G401.6 (cell line): ENCODE measurements at regions not wholly inside any gene's neighbourhood (a gene's known extent, or its start where the extent isn't known, plus 50 kb on each side); places are given as distances from the start of the nearest gene placed in this dataset.

Source experiments
- FAIRE-seq: peaks from 2 replicates; lab custom pipeline; 2012; peaks lifted over from hg19 to GRCh38; lab: Jason Lieb, UNC

- no peak for FAIRE-seq
Observed at GRCh38 chr22:48744283-48744641, 1083.4 kb downstream of the BRD1 start.

- no peak for FAIRE-seq
Observed at GRCh38 chr22:48743601-48744282, 1083.9 kb downstream of the BRD1 start.

- FAIRE-seq = no peak
Observed at GRCh38 chr22:48742556-48743343, 1084.9 kb downstream of the BRD1 start.

DNA sequence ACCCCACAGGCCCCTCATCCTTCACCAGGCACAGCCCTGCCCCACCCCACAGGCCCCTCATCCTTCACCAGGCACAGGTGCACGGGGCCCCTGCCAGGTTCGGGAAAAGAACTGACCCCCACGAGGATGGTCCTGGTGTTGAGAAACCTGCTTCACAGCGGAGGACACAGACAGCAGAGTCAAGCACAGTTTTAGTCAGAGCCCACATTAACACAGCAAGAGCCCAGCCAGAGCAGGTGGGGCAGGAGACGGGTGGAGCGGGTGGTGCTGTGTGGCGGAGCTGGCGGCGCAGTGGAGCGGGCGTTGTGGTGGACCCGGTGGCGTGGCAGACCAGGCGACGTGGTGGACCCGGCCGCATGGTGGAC, 1085.5 kb downstream of the BRD1 start:
- no peak for FAIRE-seq

DNA sequence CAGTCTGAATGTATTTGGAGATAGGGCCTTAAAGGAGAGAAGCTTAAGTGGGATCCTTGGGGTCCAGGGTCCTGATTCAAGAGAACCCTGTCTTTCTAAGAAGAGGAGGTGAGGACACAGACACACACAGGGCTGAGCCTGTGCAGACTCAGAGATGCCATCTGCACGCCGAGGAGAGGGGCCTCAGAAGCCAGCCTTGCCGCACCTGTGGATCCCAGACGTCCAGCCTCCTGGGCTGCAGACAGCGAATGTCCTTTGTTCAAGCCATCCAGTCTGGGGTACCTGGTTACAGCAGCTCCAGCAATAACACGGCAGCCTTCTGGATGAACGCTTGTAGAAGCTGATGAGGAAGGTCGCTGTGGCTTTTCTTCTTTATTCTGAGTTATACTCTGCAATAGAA, 1086.1 kb downstream of the BRD1 start:
- FAIRE-seq = no peak

DNA sequence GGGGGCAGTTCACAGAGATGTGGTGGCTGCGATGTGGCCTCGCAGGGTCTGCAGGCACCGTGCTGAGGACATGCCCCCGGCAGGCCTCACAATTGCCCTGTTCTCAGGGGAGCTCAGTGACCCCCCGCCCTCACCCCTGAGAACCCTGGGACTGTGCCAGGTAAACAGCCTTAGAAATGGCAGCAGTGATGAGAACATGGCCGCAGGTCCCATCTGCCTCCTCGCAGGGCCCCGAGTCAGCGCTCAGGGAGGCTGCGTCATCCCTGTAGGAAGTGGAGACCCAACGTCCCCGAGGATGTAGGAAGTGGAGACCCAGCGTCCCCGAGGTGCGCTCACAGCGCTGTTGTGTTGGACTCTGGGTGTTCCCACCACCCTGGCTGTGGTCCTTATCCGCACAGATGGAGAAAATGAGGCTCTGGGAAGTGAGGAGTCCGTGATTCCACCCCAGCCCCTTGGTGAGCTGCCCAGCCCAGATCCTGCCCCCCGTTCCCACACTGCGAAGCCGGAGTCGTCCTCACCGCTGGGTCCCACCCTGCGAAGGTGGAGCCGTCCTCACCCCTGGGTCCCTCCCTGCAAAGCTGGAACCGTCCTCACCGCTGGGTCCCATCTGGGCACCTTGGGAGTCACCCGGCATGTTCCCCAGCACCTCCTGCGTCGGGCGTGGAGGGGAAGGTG, 1086.8 kb downstream of the BRD1 start:
- no peak for FAIRE-seq

- no peak for FAIRE-seq
Observed at GRCh38 chr22:48740086-48740730, 1087.5 kb downstream of the BRD1 start.

- FAIRE-seq = no peak
Observed at GRCh38 chr22:48739348-48740085, 1088.2 kb downstream of the BRD1 start.

- FAIRE-seq = no peak
Observed at GRCh38 chr22:48738204-48738980, 1089.3 kb downstream of the BRD1 start.

GRCh38 chr22:48737461-48738203, 1090.0 kb downstream of the BRD1 start:
- no peak for FAIRE-seq

GRCh38 chr22:48736593-48737460, 1090.8 kb downstream of the BRD1 start:
- no peak for FAIRE-seq

GRCh38 chr22:48734961-48735360, 1092.7 kb downstream of the BRD1 start:
- FAIRE-seq = no peak

DNA sequence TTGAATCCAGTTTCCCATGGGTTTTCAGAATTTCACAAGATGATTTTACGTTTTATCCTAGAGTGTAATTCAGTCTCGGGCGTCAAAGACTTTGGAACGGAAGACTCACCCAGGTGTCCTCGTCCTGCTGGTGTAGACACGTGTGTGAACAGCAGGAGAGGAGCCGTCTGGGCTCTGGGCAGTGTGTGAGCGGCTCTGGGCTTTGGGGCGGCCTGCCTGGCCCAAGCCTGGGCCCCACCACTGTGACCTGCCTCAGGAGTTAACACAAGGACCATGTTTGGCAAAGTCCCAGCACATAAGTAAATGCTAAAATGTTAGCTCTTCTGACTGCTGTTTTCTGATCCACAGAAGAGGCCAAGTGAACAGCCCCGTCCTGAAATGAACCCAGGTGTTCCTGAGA, 1093.3 kb downstream of the BRD1 start:
- FAIRE-seq = no peak

DNA sequence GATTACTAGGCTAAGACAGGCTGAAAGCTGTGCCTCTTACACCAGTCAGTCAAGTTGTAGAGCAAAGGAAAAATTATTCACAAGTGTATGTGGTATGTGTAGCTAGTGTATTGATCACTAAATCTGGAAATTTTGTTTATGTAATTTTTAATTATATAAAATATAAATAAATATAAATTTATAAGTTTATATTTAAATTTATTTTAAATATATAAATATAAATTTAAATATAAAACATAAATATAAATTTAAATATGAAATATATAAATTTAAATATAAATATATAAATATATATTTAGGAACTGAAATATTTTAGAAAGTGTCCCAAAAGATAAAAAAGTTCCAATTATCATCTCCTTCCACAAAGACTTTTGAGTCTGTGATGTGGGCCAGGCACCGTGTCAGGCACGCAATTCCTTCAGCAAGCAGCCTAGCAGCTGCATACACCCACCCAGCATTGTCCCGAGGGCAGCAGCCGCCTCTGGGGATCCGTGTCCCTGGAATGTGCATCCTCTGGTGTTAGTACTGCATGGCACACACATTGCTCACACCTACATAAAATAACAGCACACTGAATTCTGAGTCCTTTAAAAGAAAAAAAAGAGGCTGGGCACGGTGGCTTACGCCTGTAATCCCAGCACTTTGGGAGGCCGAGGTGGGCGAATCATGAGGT, 1098.0 kb downstream of the BRD1 start:
- FAIRE-seq = no peak

GRCh38 chr22:48727454-48728058, 1100.1 kb downstream of the BRD1 start:
- no peak for FAIRE-seq

- FAIRE-seq = no peak
Observed at GRCh38 chr22:48724899-48725298, 1102.8 kb downstream of the BRD1 start.

GRCh38 chr22:48722661-48723060, 1105.0 kb downstream of the BRD1 start:
- FAIRE-seq = no peak

DNA sequence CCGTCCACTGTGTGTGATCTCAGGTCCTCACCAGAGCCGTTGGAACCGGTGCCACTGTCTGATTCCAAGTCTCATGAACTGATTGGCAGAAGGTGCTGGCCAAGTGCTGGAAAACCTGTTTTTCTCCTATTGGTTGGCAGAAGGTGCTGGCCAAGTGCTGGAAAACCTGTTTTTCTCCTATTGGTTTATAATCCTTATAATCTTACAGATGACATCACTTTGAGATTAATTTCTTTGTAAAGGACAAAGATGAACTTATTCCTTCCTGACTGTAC, 1106.3 kb downstream of the BRD1 start:
- no peak for FAIRE-seq
